ENCODE measurements at regions not wholly inside any gene's neighbourhood (a gene's known extent, or its start where the extent isn't known, plus 50 kb on each side); places are given as distances from the start of the nearest gene placed in this dataset.

GRCh38 chr2:123688231-123688940 is 336.7 kb upstream of the CNTNAP5 start:
- Histone ChIP-seq H3K4me3 (no peak overlapping the region), H3K36me3 (no peaks in the 10 kb centered on the region), H3K27ac (no peak overlapping the region), H3K4me1 (no peaks in the 10 kb centered on the region), H3K9me3 (peaks cover 0 to 6% (median 0%) of the 10 kb centered on the region in 3 donors), H3K27me3 (no peaks in the 10 kb centered on the region)
- intact Hi-C loops (cut with DNase I; ENCODE audit: low total_unique reads), result no loop called here
- TF ChIP-seq CTCF (IDR thresholded peaks at IDR 0.05), result no peak
- no peak for DNase-seq

GRCh38 chr2:123692121-123692520 is 333.0 kb upstream of the CNTNAP5 start:
- intact Hi-C loops (cut with DNase I; ENCODE audit: low total_unique reads), result no loop called here
- Histone ChIP-seq H3K36me3 (no peaks in the 10 kb centered on the region), H3K27me3 (no peaks in the 10 kb centered on the region), H3K9me3 (no peaks in the 10 kb centered on the region), H3K4me3 (no peak overlapping the region), H3K4me1 (no peaks in the 10 kb centered on the region), H3K27ac (no peak overlapping the region)
- no peak for DNase-seq
- no peak for TF ChIP-seq CTCF (IDR thresholded peaks at IDR 0.05)

GRCh38 chr2:123693836-123694235 is 331.3 kb upstream of the CNTNAP5 start:
- Histone ChIP-seq H3K36me3 (no peaks in the 10 kb centered on the region), H3K4me1 (no peaks in the 10 kb centered on the region), H3K27ac (no peak overlapping the region), H3K4me3 (no peak overlapping the region), H3K9me3 (no peaks in the 10 kb centered on the region), H3K27me3 (no peaks in the 10 kb centered on the region)
- TF ChIP-seq CTCF (IDR thresholded peaks at IDR 0.05), result no peak
- no peak for DNase-seq
- intact Hi-C loops (cut with DNase I; ENCODE audit: low total_unique reads), result no loop called here

DNA sequence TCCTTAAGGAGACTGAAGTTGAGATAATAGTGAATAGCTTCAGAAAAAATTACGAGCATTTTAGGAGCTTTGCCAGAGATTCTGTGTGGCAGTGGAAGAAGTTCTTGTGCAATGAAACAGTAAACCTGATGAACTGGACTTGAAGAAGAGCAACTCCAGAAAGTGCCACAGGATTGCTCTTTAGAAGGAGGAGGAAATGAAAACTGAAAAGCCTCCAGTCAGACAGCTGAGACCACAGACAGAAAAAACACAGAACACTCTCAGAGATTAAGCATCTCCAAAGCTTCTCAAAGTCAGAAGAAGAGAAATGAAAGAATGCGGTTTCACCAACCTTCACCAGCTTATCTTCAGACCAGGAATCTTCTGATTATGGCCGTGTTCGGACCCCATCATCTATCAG is 329.7 kb upstream of the CNTNAP5 start:
- Histone ChIP-seq H3K4me1 (no peaks in the 10 kb centered on the region), H3K27ac (no peak overlapping the region), H3K9me3 (no peaks in the 10 kb centered on the region), H3K27me3 (no peaks in the 10 kb centered on the region), H3K4me3 (no peak overlapping the region), H3K36me3 (no peaks in the 10 kb centered on the region)
- no peak for DNase-seq
- intact Hi-C loops (cut with DNase I; ENCODE audit: low total_unique reads), result no loop called here
- TF ChIP-seq CTCF (IDR thresholded peaks at IDR 0.05), result no peak

GRCh38 chr2:123696021-123696420 is 329.1 kb upstream of the CNTNAP5 start:
- no peak for TF ChIP-seq CTCF (IDR thresholded peaks at IDR 0.05)

More at GRCh38 chr2:123696021-123696420, 329.1 kb upstream of the CNTNAP5 start:
- no peak overlapping the region for H3K4me3 ChIP-seq
- no peak for DNase-seq
- no peaks in the 10 kb centered on the region for H3K9me3 ChIP-seq
- intact Hi-C loops (cut with DNase I; ENCODE audit: low total_unique reads), result no loop called here
- H3K4me1 ChIP-seq, result no peaks in the 10 kb centered on the region
- H3K27ac ChIP-seq, result no peak overlapping the region
- H3K27me3 ChIP-seq, result no peaks in the 10 kb centered on the region
- H3K36me3 ChIP-seq, result no peaks in the 10 kb centered on the region

All from tibial artery (tissue), 4 donors.